ENCODE measurements at regions not wholly inside any gene's neighbourhood (a gene's known extent, or its start where the extent isn't known, plus 50 kb on each side); places are given as distances from the start of the nearest gene placed in this dataset.

- TF ChIP-seq, protein P1, sequence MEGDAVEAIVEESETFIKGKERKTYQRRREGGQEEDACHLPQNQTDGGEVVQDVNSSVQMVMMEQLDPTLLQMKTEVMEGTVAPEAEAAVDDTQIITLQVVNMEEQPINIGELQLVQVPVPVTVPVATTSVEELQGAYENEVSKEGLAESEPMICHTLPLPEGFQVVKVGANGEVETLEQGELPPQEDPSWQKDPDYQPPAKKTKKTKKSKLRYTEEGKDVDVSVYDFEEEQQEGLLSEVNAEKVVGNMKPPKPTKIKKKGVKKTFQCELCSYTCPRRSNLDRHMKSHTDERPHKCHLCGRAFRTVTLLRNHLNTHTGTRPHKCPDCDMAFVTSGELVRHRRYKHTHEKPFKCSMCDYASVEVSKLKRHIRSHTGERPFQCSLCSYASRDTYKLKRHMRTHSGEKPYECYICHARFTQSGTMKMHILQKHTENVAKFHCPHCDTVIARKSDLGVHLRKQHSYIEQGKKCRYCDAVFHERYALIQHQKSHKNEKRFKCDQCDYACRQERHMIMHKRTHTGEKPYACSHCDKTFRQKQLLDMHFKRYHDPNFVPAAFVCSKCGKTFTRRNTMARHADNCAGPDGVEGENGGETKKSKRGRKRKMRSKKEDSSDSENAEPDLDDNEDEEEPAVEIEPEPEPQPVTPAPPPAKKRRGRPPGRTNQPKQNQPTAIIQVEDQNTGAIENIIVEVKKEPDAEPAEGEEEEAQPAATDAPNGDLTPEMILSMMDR (IDR thresholded peaks at IDR 0.05; ENCODE audit: poor library complexity) = no peak
- TF ChIP-seq EZH2phosphoT487 (IDR thresholded peaks at IDR 0.05; ENCODE audit: low read depth, severe bottlenecking, unreplicated experiment) = no peak
- no peak for TF ChIP-seq EZH2 (IDR thresholded peaks at IDR 0.05; ENCODE audit: borderline replicate concordance)
These were observed 105.6 kb upstream of the NDUFV2 start for GRCh38 chr18:8996771-8997432.

Data from hepatocyte (in vitro differentiated cells).